Islet of Langerhans (tissue), 1 donor: ENCODE measurements at regions not wholly inside any gene's neighbourhood (a gene's known extent, or its start where the extent isn't known, plus 50 kb on each side); places are given as distances from the start of the nearest gene placed in this dataset.

Experiments
- FAIRE-seq: peaks from one replicate; lab custom pipeline; 2011; peaks lifted over from hg19 to GRCh38; lab: Jason Lieb, UNC

DNA sequence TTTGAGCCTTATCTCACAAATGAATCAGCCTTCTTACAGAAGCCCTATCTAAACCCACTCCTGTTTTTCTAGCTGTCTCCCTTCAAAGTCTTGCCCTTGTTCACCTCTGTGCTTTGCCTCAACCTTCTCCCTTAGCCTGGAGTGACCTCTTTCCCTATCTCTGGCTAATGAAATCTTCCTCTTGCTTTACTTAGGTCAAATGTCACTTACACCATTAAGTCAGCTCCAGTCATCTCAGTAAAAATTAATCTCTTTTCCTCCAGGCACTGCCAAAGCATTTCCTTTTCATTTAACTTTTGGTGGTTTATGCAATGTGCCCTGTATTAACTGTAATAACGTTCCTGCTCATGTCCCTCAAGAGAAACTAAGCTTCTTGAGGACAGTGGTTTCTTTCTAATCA lies 596.5 kb upstream of the MIR17HG start:
- FAIRE-seq: no peak

DNA sequence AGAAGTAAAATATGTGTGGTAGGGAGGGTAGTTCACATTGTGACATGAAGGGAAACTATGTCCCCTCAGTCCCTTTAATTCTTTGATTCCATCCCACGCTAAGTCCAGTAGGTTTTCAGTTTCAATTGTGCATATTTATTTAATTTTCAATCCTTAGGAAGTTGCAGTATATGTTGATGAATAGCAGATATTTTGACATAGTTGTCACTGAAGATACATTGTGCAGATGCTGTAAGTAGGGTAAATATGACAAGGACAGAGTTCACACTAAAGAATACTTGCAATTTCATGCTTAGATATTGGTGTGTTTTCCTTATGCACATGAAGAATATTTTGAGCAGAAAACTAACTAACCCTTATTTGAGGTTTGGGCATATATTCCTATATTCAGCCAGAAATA lies 595.4 kb upstream of the MIR17HG start:
- FAIRE-seq: no peak

DNA sequence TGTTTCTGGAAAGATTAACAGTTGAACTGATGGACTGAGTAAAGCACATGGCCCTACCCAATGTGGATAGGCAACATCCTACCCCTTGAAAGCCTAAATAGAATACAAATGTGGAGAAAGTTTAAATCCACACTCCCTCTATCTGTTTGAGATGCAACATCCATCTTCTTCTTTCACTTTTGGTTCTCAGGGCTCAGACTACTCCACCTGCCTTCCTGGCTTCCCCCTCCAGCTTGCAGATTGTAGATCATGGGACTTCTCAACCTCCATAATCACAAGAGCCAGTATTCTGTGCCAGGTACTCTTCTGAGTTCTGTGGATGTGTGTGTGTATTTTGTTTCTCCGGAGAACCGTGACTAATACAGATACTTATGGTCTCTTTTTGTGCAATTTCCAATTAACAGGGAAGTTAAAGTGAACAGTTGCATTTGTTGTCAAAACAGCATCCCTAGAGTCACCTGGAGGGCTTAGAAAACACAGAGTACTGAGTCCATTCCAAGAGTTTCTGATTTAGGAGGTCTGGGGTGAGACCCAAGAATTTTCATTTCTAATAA lies 590.3 kb upstream of the MIR17HG start:
- FAIRE-seq: no peak

DNA sequence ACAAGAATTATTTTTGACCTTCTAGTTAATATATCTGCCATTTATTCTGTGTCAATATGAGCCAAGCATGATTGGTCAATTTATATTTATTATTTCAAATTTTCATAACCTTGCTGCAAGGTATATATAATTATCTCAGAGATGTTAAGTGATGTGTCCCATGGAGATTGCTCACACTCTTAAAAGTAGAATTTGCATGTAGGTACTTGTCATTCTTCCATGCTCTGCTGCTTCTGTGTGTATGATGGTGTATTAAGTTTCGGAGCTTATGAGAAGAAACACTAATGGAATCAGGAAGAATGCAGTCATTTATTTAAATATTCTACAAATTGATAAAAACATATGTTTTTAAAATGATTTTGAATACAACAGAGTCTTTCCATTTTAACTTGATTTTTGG lies 586.8 kb upstream of the MIR17HG start:
- no peak for FAIRE-seq

DNA sequence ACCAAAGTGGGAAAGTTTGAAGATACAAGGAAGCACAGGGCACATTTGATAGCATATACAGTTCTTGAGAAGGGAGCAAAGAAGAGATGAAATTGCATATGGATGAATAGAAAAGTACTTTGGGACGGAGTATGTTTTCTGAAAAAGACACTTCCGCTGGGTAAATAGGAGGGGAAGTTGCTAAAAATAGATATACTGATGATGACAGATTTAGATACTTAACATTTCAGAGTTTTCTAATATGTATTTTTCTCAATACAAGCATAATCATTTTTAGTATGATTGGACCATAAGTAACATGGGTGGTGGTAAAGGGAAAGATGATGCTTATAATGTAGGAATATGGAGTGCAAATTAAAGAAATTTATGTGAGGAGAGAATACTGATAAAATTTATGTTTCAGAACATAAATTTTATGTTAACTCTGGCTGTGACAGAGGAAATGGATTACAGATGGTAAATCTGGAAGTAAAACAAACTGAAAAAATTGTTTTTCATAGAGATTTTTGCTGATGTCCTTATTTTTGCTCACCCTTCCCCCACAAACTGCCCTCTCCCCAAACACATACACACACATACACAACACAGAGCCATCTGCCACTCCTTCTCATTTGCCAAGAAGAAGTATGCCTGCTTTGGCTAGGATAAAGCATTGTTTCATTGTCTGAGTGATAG lies 583.9 kb upstream of the MIR17HG start:
- no peak for FAIRE-seq

DNA sequence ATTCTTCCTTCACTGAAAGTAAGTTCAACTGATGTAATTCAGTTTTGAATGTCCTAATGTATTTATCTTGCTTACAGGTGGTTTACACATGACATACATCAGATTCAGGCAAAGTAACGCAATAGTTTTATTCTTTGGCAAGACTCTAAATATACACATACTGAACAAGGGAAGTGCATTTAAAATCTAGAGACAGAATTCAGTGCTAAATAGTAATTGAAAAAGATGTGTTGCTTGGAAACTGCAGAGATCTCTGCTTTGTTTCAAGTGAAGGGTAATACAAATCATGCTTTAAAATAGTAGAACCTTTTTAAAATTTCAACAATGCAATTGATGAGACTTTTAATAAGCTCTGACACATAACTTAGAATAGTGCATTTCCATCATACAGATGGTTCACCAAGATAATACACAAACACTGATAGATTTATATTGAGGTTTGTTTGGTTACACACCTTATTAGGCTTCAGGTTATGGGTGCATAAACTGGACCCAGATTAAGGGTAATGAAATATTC lies 581.0 kb upstream of the MIR17HG start:
- peak; percentile 24 for FAIRE-seq

DNA sequence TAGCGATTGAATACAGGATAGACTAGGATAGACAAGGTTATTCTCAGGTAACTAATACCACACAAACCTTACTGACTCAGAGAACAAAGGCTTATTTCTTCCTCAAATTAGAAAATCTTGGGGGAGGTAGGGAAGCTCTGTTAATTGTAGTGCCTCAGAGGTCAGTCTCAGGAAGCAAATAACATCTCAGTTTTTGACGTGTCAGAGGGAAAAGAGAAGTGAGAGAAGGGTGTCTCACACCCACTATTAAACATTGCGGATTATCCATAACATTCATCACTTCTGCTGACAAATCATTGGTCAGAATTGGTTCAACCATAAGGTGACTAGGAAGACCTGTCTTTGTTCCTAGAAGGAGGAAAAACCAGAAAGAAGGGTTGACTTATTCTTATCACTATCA lies 579.4 kb upstream of the MIR17HG start:
- FAIRE-seq: no peak

DNA sequence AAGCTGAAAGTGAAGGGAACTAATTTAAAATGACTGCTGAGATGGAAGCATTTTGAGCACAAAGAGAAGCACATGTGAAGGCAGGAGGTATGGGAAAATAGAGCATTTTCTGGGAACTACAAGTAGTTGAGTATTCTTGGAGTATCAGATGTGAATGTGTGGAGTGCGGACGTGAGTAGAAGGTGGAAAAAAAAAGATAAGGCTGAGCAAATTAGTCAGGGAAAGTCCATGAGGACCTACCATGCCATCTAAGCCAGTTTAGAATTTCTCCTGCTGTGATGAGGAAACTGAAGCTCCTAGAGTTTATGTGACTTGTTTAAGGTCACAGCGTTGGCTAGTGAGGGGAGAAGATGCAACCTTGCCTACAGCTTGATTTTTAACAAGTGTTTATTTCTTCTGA lies 578.1 kb upstream of the MIR17HG start:
- no peak for FAIRE-seq

DNA sequence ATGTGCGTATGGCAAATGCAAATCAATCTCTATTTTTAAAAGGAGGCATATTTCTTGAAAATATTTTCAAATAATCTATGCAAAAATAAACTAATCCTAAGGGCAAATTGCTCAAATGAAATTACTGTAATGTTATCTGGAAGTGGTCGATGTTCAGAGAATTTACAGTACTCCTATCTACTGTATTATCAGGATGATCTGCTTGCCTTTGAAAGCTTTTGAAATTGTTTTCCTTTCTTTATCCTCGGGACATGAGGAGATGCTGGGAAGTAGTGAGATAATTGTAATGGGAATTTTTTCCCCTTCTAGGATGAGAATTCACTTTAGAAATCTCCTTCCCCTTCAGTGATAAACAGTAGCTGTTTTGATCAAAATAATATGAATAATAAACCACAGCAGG lies 577.2 kb upstream of the MIR17HG start:
- FAIRE-seq: no peak

DNA sequence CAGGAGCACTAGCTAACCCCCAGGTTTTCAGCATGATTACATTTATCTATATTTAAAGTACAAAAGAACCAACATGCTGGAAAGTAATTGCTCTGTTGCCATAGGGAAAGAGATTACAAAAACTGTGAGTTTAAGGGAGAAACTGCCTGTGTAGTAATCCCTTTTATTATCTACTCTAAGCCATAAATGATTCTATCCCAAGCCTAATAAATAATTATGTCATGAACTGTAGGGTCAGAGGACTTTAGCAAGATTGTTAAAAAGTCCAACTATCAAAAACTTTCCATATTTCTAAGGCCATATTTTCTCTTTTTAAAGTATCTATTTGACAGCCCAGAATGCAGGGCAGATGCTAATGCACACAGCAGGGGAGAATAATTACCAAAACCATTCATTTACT lies 573.8 kb upstream of the MIR17HG start:
- no peak for FAIRE-seq

DNA sequence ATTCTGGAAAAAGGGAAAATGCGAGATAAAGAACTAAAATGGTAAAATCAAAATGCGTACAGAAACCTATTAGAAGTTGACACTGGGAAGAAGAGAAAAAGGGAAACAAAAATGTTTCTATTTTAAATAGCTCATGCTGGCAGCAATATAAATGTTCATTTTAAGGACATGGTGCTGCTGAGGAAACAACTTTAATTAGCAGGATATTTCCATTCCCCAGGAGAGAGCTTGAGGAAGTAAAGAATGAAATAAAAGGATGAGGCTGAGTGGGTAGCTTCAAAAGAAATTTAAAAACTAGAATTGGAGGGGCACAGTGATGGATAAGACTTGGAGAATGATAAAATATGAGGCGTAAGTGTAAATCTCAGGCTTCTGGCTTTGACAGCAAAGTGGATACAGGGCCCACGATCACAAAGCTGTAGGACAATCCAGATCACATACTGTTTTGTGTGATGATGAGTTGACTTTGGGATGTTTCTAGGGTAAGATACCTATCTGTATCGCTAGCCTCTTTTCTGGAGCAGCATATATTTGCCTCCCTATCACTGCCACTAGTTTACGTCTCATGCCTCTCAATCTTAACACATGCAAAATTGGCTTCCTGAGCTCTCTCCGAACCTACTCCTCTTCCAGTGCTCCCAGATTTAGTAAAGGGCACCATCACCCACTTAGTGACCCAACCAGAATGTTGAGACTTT lies 571.3 kb upstream of the MIR17HG start:
- no peak for FAIRE-seq

DNA sequence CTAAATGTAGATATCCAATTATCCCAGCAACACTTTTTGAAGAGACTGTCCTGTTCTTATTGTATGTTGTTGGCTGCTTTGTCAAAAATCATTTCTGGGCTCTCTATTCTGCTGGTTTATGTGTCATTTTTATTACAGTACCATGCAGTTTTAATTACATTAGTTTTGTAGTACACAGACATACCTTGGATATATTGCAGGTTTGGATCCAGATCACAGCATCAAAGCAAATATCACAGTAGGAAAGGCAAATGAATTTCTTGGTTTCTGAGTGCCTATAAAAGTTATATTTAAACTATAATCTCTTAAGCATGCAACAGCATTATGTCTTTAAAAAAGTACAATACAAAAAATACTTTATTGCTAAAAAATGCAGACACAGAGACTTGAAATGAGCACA lies 564.2 kb upstream of the MIR17HG start:
- no peak for FAIRE-seq

DNA sequence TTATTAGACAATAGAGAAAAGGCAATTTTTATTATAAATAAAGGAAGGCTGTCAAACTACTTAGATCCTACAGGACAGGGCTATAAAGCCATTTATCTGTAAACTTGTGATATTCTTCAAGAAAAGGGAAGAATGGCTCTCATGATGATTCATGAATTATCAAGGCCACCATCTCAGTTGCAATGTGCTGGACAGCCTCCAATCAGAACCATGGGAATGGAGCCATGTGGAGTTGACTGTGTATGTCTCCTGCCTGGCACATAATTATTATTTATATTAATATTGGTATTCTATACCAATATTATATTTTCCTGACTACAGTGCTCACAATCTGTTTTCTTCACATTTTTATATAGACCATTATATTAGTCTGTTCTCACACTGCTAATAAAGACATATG lies 560.5 kb upstream of the MIR17HG start:
- FAIRE-seq: no peak

DNA sequence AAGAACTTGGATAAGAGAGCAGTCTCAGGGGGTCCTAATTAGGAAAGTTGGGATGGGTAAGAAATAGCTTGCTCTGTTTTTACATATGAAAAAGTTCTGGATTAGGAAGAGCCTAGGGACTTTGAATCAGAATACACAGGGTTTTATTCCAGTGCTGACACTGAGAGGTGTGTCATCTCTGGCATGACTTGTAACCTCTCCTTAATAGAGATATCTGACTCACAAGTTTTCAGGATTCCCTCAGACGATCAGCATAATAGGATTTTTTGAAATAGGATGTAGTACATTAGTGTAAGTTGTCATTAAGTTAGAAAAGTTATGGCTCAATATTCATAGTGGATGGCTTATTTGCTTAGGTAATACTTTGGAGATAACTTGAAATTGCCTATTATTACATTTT lies 555.2 kb upstream of the MIR17HG start:
- FAIRE-seq: no peak

DNA sequence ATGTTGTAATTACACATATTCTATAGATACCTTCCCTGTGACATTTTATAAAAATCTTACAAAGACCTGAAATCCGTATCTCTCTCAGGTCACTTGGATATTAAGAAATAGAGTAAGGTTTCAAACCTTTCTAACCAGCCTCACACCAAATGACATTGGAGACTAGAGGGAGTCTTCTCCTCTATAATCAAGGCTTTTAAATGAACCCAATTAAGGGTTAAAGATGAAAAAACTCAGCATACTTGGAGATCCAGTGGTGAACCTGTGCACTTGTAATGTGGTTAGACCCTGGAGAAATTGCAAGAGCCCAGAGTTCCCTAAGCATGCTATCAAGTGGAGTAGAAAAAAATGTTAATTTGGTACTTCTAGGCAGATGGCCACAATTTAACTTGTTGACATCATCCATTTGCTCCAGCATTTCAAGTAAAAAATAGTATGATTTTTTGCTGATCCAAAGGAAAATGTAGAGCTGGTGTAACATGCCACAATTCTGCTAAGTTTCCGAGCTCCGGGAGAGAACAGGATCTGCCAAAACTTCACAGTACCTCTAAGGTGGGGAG lies 554.1 kb upstream of the MIR17HG start:
- no peak for FAIRE-seq

DNA sequence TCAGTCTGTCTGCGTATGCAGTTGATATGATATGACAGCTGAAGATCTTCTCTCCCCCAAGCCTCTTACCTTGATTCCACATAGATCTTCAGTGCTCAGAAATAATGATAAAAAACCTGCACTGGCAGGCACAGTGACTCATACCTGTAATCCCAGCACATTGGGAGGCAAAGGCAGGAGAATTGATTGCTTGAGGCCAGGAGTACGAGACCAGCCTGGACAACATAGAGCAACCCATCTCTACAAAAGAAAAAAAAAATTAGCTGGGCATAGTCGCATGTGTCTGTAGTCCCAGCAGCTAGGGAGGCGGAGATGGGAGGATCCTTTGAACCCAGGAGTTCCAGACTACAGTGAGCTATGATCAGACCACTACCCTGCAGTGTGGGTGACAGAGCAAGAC lies 551.0 kb upstream of the MIR17HG start:
- no peak for FAIRE-seq

DNA sequence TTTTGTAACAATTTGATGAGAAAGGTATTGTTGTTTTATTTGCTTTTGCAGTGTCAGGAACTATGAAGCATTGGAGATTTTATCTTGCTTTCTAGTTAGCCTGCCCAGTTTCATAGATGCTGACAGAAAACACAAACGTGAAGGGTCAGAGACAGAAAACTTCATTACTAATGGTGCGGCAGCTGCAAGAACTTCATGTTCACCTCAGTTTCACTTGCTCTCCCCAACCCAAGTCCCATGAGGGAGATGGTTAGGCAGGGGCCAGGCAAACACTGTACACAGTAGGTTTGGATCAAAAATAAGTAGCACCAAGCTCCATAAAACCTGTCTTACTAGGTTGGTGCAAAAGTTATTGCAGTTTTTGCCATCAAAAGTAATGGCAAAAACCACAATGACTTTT lies 550.2 kb upstream of the MIR17HG start:
- no peak for FAIRE-seq

DNA sequence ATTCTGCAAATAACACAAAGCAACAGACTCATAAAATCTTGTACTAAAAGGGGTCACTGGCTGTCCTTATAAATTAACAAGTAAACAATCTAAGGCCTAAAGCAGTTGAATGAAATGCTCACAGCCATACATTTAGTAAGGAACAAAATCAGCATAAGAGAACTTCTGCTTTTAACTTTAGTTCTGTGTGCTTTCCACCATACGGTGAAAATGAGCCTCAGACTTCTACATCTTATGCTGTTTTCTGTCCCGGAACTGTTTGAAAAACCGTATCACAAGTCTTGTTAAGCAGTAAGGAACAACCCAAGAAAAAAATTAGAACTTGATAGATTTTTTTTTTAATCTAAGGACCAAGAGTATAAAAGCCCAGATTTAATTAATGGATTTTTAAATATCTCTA lies 549.1 kb upstream of the MIR17HG start:
- no peak for FAIRE-seq

DNA sequence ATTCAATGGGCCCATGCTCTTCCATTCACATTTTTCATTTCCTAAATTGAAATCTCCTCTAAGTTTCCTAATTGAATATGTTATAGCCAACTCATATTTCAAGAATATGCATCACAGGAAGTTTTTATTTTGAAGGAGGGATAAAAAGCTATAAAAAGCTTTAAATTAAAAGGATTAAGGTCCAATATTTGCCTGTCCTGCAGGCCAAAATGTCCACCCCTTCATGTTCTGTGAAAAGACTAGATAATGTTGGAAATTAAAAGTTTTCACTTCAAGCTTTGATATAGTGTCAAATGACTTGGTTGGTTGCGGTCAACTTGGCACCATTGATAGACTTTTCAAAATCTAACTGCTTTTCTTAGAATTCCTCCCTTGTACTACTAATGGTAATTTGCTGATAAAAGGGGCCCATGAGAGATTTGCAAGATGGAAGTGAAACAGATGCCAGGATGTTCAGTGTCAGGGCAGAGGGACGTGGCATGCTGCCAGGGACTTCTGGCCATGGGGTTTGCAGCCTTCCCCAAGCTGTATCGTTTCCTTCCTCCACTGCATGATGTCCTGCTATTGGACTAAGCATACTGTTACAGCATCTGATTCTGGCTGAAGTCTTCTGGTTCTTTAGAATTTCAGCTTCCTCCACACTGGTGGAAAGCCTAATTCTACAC lies 547.3 kb upstream of the MIR17HG start:
- FAIRE-seq: no peak

DNA sequence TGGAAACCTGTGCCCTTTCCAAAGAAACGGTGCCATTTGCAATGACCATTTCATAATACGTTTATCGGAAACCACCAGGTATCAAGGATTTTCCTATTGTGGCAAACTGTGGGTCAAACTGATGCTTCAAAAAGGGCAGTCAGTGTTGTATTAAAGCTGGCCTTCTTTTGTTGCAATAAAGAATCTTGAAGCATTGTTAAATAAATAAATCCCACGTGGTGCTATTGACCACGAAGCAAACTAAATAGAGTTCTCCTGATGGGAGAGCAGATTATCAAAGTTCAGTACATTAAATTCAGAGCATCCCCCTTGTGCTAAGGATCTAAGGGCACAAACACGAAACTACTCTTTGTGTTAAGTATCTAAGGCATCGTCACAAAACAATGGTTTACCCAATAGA lies 545.9 kb upstream of the MIR17HG start:
- FAIRE-seq: no peak

DNA sequence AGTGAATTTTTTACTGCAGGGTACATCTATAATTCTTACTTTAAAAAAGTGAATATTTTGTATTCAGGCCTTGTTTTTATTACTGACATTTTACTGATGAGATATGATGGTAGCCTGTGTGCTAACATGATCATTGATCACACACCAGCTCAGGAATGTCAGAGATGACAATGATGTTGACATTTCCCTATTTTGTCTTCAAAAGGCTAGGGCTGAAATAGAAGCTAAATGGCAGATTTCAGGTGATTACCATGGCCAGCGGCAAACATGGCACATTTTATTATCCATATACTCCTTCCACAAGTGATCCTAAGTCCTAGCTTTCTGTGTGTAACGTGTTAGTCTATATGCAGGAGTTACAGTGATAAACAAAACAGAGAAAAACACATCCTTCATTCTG lies 544.3 kb upstream of the MIR17HG start:
- FAIRE-seq: no peak

DNA sequence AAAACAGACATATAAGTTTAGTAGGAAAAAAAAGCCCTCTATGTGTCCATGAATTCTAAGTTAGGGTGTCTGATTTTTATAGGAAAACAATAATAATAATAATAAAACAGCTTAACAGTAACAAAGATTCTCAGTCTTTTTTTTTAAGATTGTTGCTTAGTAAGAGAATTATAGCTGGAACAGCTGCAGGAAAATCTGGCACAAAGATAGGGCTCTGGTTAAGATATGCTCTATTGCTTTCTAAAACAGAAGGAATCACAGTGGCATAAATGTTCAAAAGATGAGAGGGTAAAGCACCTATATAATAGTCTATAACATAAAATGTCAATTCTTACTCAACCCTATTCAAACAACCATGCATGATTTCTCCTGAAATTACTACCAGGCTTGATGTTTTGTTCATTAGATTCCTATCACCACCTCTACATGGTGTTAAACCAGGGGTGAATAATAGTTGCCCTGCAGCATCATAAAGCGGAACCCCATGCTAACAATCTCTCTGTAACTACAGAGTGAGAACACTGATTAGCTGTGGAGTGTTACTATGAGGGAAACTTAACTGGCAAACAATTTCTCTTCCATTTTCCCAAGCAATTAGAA lies 541.4 kb upstream of the MIR17HG start:
- no peak for FAIRE-seq

DNA sequence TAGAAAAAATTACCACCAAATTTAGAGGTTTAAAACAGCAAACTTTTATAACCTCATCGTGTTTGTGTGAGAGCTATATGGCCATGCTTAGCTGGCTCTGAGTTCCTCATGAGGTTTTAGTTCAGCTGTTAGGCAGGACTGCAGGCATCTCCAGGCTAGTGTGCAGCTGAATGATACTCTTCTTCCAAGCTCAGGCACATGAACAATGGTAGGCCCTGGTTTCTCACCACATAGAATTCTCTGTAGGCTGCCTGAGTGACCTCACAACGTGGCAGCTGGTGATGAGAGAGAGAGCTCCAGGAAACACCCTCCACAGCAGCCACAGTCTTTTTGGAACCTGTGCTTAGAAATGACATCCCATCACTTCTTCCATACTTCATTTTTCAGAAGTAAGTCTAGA lies 540.6 kb upstream of the MIR17HG start:
- no peak for FAIRE-seq
